Ishikawa (cell line): ENCODE measurements at regions not wholly inside any gene's neighbourhood (a gene's known extent, or its start where the extent isn't known, plus 50 kb on each side); places are given as distances from the start of the nearest gene placed in this dataset.

Experiments
- CEBPB ChIP-seq: IDR thresholded peaks from 2 replicates; pipeline ENCODE4 v1.6.1; 2012
- CREB1 ChIP-seq: IDR thresholded peaks from 2 replicates; pipeline ENCODE4 v1.6.1; 2012; ENCODE audit warnings: low read depth
- EGR1 ChIP-seq: IDR thresholded peaks from 2 replicates; pipeline ENCODE4 v1.6.1; 2012
- EP300 ChIP-seq: IDR thresholded peaks from 2 replicates; pipeline ENCODE4 v1.6.1; 2012; ENCODE audit warnings: borderline replicate concordance
- FOXM1 ChIP-seq: IDR thresholded peaks from 2 replicates; pipeline ENCODE4 v1.6.1; 2012; ENCODE audit warnings: low read depth, borderline replicate concordance
- MAX ChIP-seq: IDR thresholded peaks from 2 replicates; pipeline ENCODE4 v1.6.1; 2012
- NFIC ChIP-seq: IDR thresholded peaks from 2 replicates; pipeline ENCODE4 v1.6.1; 2012
- RAD21 ChIP-seq: IDR thresholded peaks from 2 replicates; pipeline ENCODE4 v1.6.1; 2012; ENCODE audit warnings: low read depth
- TAF1 ChIP-seq: IDR thresholded peaks from 2 replicates; pipeline ENCODE4 v1.6.1; 2012; ENCODE audit warnings: low read depth, mild to moderate bottlenecking
- TCF12 ChIP-seq: IDR thresholded peaks from 2 replicates; pipeline ENCODE4 v1.6.1; 2012; ENCODE audit warnings: low read depth
- TEAD4 ChIP-seq: IDR thresholded peaks from 2 replicates; pipeline ENCODE4 v1.6.1; 2012
- YY1 ChIP-seq: IDR thresholded peaks from 2 replicates; pipeline ENCODE4 v1.6.1; 2012; ENCODE audit warnings: low read depth
- ZBTB7A ChIP-seq: IDR thresholded peaks from 2 replicates; pipeline ENCODE4 v1.6.1; 2012; ENCODE audit warnings: low read depth
- TF ChIP-seq, protein P1 (sequence below): IDR thresholded peaks from 2 replicates; pipeline ENCODE4 v1.6.1; 2012; ENCODE audit warnings: low read depth, mild to moderate bottlenecking

DNA sequence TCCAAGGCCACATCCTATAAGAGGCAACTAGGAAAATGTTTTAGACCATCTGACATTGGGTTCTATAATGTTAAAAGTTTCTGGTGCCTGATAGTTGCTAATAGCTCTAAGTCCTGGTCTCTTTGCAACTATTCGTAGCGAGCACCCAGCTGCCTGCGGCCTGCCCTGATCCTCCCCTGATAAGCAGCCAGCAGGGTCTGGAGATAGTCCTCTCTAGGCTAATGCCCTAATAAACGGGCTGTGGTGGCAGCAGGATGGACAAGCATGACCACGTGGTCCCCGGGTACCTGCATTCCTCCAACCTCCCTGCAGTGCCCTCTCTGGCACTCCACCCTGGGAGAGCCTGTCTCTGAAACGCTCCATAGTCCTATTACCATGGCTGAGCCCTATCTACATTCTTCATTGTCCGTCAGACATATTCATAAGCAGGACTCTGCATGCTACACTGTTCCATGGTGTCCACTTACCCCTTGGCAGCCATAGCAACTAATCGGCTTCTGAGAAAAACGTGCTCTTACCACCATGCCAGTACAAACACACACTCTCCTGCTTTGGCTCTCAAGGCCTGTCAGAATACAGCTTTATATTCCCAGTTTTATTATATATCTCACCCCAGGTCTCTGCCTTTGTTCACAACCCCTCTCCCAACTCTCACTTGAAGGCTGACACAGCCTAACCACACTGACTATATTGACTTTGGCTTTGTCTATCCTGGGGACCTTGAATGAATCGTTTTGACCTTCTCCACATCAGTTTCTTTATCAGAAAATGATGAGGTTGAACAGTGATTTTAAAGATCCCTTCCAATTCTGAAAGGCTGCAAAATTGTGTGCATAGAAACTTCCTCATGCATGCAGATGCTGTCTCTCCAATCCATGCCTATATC lies 49.9 kb upstream of the DAPK1 start:
- TF ChIP-seq YY1 (no peak), EP300 (no peak), MAX (no peak), TCF12 (no peak), NFIC (no peak), TAF1 (no peak), TEAD4 (no peak), EGR1 (no peak), RAD21 (no peak), CREB1 (no peak), FOXM1 (no peak), CEBPB (no peak), ZBTB7A (no peak)
- TF ChIP-seq, protein P1, sequence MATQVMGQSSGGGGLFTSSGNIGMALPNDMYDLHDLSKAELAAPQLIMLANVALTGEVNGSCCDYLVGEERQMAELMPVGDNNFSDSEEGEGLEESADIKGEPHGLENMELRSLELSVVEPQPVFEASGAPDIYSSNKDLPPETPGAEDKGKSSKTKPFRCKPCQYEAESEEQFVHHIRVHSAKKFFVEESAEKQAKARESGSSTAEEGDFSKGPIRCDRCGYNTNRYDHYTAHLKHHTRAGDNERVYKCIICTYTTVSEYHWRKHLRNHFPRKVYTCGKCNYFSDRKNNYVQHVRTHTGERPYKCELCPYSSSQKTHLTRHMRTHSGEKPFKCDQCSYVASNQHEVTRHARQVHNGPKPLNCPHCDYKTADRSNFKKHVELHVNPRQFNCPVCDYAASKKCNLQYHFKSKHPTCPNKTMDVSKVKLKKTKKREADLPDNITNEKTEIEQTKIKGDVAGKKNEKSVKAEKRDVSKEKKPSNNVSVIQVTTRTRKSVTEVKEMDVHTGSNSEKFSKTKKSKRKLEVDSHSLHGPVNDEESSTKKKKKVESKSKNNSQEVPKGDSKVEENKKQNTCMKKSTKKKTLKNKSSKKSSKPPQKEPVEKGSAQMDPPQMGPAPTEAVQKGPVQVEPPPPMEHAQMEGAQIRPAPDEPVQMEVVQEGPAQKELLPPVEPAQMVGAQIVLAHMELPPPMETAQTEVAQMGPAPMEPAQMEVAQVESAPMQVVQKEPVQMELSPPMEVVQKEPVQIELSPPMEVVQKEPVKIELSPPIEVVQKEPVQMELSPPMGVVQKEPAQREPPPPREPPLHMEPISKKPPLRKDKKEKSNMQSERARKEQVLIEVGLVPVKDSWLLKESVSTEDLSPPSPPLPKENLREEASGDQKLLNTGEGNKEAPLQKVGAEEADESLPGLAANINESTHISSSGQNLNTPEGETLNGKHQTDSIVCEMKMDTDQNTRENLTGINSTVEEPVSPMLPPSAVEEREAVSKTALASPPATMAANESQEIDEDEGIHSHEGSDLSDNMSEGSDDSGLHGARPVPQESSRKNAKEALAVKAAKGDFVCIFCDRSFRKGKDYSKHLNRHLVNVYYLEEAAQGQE: no peak
